B cell (primary cell): ENCODE measurements at regions not wholly inside any gene's neighbourhood (a gene's known extent, or its start where the extent isn't known, plus 50 kb on each side); places are given as distances from the start of the nearest gene placed in this dataset.

Source experiments
- ATAC-seq: fragments of 200-7000 bp; cut with Tn5 transposase; one replicate; pipeline ENCODE4 v1.10.0; 2021; ENCODE audit warnings: low read depth, mild to moderate bottlenecking, moderate number of reproducible peaks, moderate library complexity
- CTCF ChIA-PET: fragments of 350-600 bp; sonication (Branson Sonifier 250); formaldehyde crosslinking; loops from one replicate; lab custom pipeline; 2021; ENCODE audit warnings: antibody characterized with exemption, inconsistent platforms; lab: Charles Lee
- POLR2A ChIA-PET: fragments of 350-600 bp; sonication (Branson Sonifier 250); formaldehyde crosslinking; loops from one replicate; lab custom pipeline; 2021; ENCODE audit warnings: antibody characterized with exemption; lab: Charles Lee
- DNase-seq: peaks from one replicate; pipeline ENCODE4 v3.0.0; 2013
- H2AFZ ChIP-seq: 2 replicates; pipeline ENCODE4 v1.6.1; 2012; ENCODE audit warnings: mild to moderate bottlenecking, low read depth, low read length; ENCODE audit not compliant: insufficient read depth, poor library complexity, severe bottlenecking
- H3K27ac ChIP-seq, 2 donors: 1 replicate in 1 of 2; 2 replicates in 1 of 2; pipeline ENCODE4 v1.5.1; 2012 to 2013; ENCODE audit warnings: low read length in 2 of 2, mild to moderate bottlenecking in 2 of 2, moderate library complexity in 1 of 2
- H3K27me3 ChIP-seq, 4 experiments: fragments of 200-600 bp in 1 of 4; sonication (generic) in 1 of 4; replicated peaks in 1 of 4; 1 replicate in 2 of 4; 2 replicates in 2 of 4; pipeline versions ENCODE4 v1.6.1 to v1.7.0; 2013 to 2016; ENCODE audit warnings: low read length in 3 of 4, mild to moderate bottlenecking in 2 of 4, mixed read lengths in 1 of 4, moderate library complexity in 1 of 4; ENCODE audit not compliant: insufficient read depth in 4 of 4, control insufficient read depth in 3 of 4; ENCODE audit errors: control extremely low read depth in 1 of 4
- H3K36me3 ChIP-seq, 2 experiments: replicated peaks in 1 of 2; 1 replicate in 1 of 2; 2 replicates in 1 of 2; pipeline versions ENCODE4 v1.6.1 to v1.7.1; 2013; ENCODE audit warnings: low read length in 1 of 2; ENCODE audit not compliant: insufficient read depth in 2 of 2, control insufficient read depth in 1 of 2; ENCODE audit errors: control extremely low read depth in 1 of 2, extremely low read depth in 1 of 2
- H3K4me1 ChIP-seq, 2 donors: fragments of 200-600 bp in 1 of 2; sonication (generic) in 1 of 2; 1 replicate in 1 of 2; 2 replicates in 1 of 2; pipeline versions ENCODE4 v1.5.1 to v1.6.1; 2013 to 2017; ENCODE audit warnings: low read length in 2 of 2; ENCODE audit not compliant: control insufficient read depth in 2 of 2, insufficient read depth in 2 of 2
- H3K4me2 ChIP-seq: replicated peaks from 2 replicates; pipeline ENCODE3; 2012; ENCODE audit warnings: mild to moderate bottlenecking, low read depth, low read length; ENCODE audit not compliant: poor library complexity, severe bottlenecking
- H3K4me3 ChIP-seq, 5 experiments: fragments of 200-600 bp in 1 of 5; sonication (generic) in 1 of 5; 1 replicate in 3 of 5; 2 replicates in 2 of 5; pipeline versions ENCODE4 v1.5.1 to v1.7.0; 2011 to 2016; ENCODE audit warnings: low read length in 4 of 5, mild to moderate bottlenecking in 4 of 5, low read depth in 2 of 5, control low read depth in 1 of 5, moderate library complexity in 1 of 5; ENCODE audit not compliant: insufficient read depth in 1 of 5; ENCODE audit errors: control extremely low read depth in 1 of 5, extremely low read depth in 1 of 5
- H3K79me2 ChIP-seq: fragments of 200-600 bp; sonication (generic); one replicate; pipeline ENCODE4 v1.6.0; 2016; ENCODE audit warnings: low read length; ENCODE audit not compliant: control insufficient read depth, insufficient read depth
- H3K9ac ChIP-seq: fragments of 200-600 bp; sonication (generic); 2 replicates; pipeline ENCODE4 v1.6.1; 2017; ENCODE audit warnings: mild to moderate bottlenecking, low read length, moderate library complexity
- H3K9me3 ChIP-seq, 3 donors: one replicate each; pipeline versions ENCODE4 v1.6.1 to v1.7.1; 2013; ENCODE audit warnings: low read length in 2 of 3; ENCODE audit not compliant: control insufficient read depth in 2 of 3, insufficient read depth in 1 of 3; ENCODE audit errors: control extremely low read depth in 1 of 3
- H4K20me1 ChIP-seq: 2 replicates; pipeline ENCODE4 v1.6.0; 2012; ENCODE audit warnings: mild to moderate bottlenecking, low read length; ENCODE audit not compliant: insufficient read depth, control insufficient read depth, poor library complexity, severe bottlenecking
- H3K27ac Mint-ChIP-seq: one replicate; pipeline ENCODE4 v1.8.0; 2021; ENCODE audit warnings: mixed read lengths
- H3K27me3 Mint-ChIP-seq: one replicate; pipeline ENCODE4 v1.8.0; 2021; ENCODE audit warnings: mixed read lengths
- H3K4me1 Mint-ChIP-seq: one replicate; pipeline ENCODE4 v1.8.0; 2021; ENCODE audit warnings: mixed read lengths
- H3K4me3 Mint-ChIP-seq: one replicate; pipeline ENCODE4 v1.8.0; 2021; ENCODE audit warnings: mixed read lengths
- H3K9me3 Mint-ChIP-seq: one replicate; pipeline ENCODE4 v1.8.0; 2022; ENCODE audit warnings: mixed read lengths; ENCODE audit not compliant: insufficient read depth
- EZH2 ChIP-seq: IDR thresholded peaks from 2 replicates; pipeline ENCODE4 v1.6.1; 2012; ENCODE audit warnings: borderline replicate concordance, low read depth, mild to moderate bottlenecking, moderate library complexity, low read length; ENCODE audit not compliant: insufficient read depth, poor library complexity, severe bottlenecking
- WGBS: methylation state at CpG from one replicate; pipeline ENCODE4 v1.1.5; 2013; ENCODE audit warnings: missing lambda C conversion rate; ENCODE audit not compliant: insufficient coverage; 5-methylcytosine and 5-hydroxymethylcytosine counted together
- intact Hi-C: fragments of 100-400 bp; cut with micrococcal nuclease; formaldehyde crosslinking; loops from one replicate; pipeline ENCODE4 v1.10.0; 2022
- TF ChIP-seq, protein P1 (sequence below): fragments of 200-600 bp; IDR thresholded peaks from one replicate; pipeline ENCODE4 v1.8.0; 2022; ENCODE audit warnings: antibody characterized with exemption, mild to moderate bottlenecking

DNA sequence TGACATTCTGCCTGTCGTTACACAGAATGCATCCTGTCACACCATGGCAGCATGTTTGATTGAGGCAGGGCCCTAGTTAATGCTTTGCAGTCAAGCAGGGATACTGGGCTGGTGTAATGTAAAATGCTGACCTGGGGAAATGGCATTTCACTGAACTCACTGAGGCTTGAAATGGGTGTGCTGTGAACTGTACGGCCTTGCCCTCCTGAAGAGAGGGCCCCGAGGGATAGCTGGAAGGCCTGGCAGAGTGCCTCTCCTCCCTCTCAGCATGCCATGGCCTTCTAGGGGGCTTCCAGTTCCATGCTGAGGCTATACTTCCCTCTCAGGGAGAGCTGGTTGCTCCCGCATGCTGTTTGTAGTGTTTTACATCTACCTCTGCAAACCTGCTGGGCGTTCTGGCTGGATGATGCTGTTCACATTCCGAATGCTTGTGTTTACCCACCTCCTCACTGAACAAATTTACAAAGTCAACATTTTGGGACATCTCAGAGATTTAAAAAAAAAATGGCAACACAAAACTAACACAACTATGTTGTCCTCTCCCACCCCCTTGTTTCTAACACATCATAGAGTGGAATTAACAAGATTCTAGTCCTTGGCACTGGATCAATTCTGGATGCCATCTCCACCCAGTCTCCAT lies 416.7 kb upstream of the CADM1 start:
- ATAC-seq, result no peak

GRCh38 chr11:115920092-115920461 lies 415.9 kb upstream of the CADM1 start:
- no CpG with 5 or more reads among the region's 1 CpG for WGBS
- H3K27ac ChIP-seq, result no peak overlapping the region
- DNase-seq (no peak), ATAC-seq (no peak)
- Mint-ChIP-seq H3K9me3 (no peaks in the 10 kb centered on the region), H3K27ac (no peak overlapping the region), H3K27me3 (no peaks in the 10 kb centered on the region), H3K4me1 (peaks cover 15% of the 10 kb centered on the region), H3K4me3 (no peak overlapping the region)
- peaks cover 0 to 3% (median 0%) of the 10 kb centered on the region in 3 donors for H3K9me3 ChIP-seq
- ChIA-PET POLR2A (no interaction called here), CTCF (no interaction called here)
- no peaks in the 10 kb centered on the region for H3K79me2 ChIP-seq
- no peak overlapping the region for H3K4me3 ChIP-seq
- H3K27me3 ChIP-seq, result no peaks in the 10 kb centered on the region
- intact Hi-C loops, result no loop called here
- no peak overlapping the region for H3K9ac ChIP-seq
- no peak overlapping the region for H2AFZ ChIP-seq
- TF ChIP-seq EZH2, result no peak
- TF ChIP-seq, protein P1, sequence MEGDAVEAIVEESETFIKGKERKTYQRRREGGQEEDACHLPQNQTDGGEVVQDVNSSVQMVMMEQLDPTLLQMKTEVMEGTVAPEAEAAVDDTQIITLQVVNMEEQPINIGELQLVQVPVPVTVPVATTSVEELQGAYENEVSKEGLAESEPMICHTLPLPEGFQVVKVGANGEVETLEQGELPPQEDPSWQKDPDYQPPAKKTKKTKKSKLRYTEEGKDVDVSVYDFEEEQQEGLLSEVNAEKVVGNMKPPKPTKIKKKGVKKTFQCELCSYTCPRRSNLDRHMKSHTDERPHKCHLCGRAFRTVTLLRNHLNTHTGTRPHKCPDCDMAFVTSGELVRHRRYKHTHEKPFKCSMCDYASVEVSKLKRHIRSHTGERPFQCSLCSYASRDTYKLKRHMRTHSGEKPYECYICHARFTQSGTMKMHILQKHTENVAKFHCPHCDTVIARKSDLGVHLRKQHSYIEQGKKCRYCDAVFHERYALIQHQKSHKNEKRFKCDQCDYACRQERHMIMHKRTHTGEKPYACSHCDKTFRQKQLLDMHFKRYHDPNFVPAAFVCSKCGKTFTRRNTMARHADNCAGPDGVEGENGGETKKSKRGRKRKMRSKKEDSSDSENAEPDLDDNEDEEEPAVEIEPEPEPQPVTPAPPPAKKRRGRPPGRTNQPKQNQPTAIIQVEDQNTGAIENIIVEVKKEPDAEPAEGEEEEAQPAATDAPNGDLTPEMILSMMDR, result no peak
- H3K4me2 ChIP-seq, result no peak overlapping the region
- H4K20me1 ChIP-seq, result no peaks in the 10 kb centered on the region
- no peaks in the 10 kb centered on the region for H3K36me3 ChIP-seq
- peaks cover 0 to 5% of the 10 kb centered on the region in 2 donors for H3K4me1 ChIP-seq

More for the DNA sequence above, 416.7 kb upstream of the CADM1 start:
- H3K4me1 Mint-ChIP-seq, result peaks cover 20% of the 10 kb centered on the region
- H3K36me3 ChIP-seq, result no peaks in the 10 kb centered on the region
- no peak for DNase-seq
- TF ChIP-seq EZH2, result no peak
- TF ChIP-seq, protein P1, result no peak
- H3K9me3 ChIP-seq, result peaks cover 0 to 6% (median 0%) of the 10 kb centered on the region in 3 donors
- H4K20me1 ChIP-seq, result no peaks in the 10 kb centered on the region
- H2AFZ ChIP-seq, result no peak overlapping the region
- WGBS, result 89% methylated on average over 6 of the region's 6 CpGs
- H3K27ac ChIP-seq, result no peak overlapping the region
- no peaks in the 10 kb centered on the region for H3K79me2 ChIP-seq
- no peak overlapping the region for H3K9ac ChIP-seq
- H3K27ac Mint-ChIP-seq, result no peak overlapping the region
- no peaks in the 10 kb centered on the region for H3K27me3 Mint-ChIP-seq
- intact Hi-C loops, result no loop called here
- H3K4me3 Mint-ChIP-seq, result no peak overlapping the region
- ChIA-PET POLR2A (no interaction called here), CTCF (no interaction called here)
- H3K27me3 ChIP-seq, result no peaks in the 10 kb centered on the region
- no peak overlapping the region for H3K4me2 ChIP-seq
- peaks cover 0 to 7% of the 10 kb centered on the region in 2 donors for H3K4me1 ChIP-seq
- no peaks in the 10 kb centered on the region for H3K9me3 Mint-ChIP-seq
- H3K4me3 ChIP-seq, result no peak overlapping the region
